SKM-1 (cell line): ENCODE measurements at regions not wholly inside any gene's neighbourhood (a gene's known extent, or its start where the extent isn't known, plus 50 kb on each side); places are given as distances from the start of the nearest gene placed in this dataset.

Experiments used
- DNase-seq: peaks from one replicate; lab custom pipeline; 2025; ENCODE audit not compliant: unreplicated experiment; lab: John Stamatoyannopoulos, UW

GRCh38 chr14:101507836-101508150 is 53.5 kb upstream of the DIO3 start:
- no peak for DNase-seq

DNA sequence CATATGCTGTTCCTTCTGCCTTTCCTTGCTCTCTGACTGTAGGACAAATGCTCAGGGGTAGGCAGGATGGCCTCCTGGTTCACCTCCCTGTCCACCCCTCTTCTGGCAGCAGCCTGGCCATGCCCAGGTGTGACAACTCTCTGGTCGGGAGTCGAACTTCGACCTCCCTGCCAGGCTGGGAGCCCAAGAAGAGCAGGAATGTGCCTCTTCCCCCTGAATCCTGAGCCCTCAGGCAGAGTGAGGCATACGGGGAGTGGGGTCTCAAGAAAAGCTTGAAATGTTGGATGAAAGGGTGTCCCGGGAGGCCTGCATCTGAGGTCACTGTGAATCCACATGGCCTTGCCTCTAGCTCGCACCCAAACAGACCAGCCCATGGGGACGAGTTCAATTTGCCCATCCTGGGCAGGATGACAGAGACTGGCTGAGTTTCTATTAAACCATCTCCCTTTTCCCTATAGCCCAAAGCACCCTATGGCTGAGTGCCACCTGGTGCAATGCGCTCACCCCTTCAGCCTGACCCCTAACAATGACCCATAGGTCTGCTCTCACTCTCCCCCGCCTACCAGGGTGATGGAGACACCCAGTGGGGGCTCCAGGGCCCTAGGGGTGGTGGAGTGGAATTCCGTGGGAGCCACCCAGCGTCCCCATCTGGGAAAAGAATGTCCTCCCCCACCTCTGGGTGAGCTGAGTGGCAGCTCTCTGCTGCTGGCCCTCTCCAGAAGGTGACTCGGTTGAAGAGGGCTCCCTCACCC is 52.9 kb upstream of the DIO3 start:
- DNase-seq: no peak

- no peak for DNase-seq
Observed at GRCh38 chr14:101508948-101509729, 52.2 kb upstream of the DIO3 start.

- no peak for DNase-seq
Observed at GRCh38 chr14:101509730-101510371, 51.4 kb upstream of the DIO3 start.

GRCh38 chr14:101511199-101511598 is 50.1 kb upstream of the DIO3 start:
- no peak for DNase-seq
